Femur (tissue), 1 donor: ENCODE measurements at regions not wholly inside any gene's neighbourhood (a gene's known extent, or its start where the extent isn't known, plus 50 kb on each side); places are given as distances from the start of the nearest gene placed in this dataset.

Experiments used
- DNase-seq: peaks from one replicate; pipeline ENCODE4 v3.0.0-alpha.2; 2017

GRCh38 chr3:106575029-106575428 lies 706.2 kb upstream of the CBLB start:
- no peak for DNase-seq

- DNase-seq: no peak
These were observed 708.4 kb upstream of the CBLB start for GRCh38 chr3:106577241-106577640.

GRCh38 chr3:106578911-106579310 lies 710.1 kb upstream of the CBLB start:
- DNase-seq: no peak

- DNase-seq: no peak
These were observed 713.3 kb upstream of the CBLB start for GRCh38 chr3:106582151-106582550.

- no peak for DNase-seq
These were observed 718.7 kb upstream of the CBLB start for GRCh38 chr3:106587551-106587950.

- DNase-seq: no peak
These were observed 719.9 kb upstream of the CBLB start for GRCh38 chr3:106588739-106589138.

GRCh38 chr3:106589311-106589942 lies 720.6 kb upstream of the CBLB start:
- DNase-seq: no peak

- no peak for DNase-seq
These were observed 721.4 kb upstream of the CBLB start for GRCh38 chr3:106590216-106590615.

- DNase-seq: no peak
These were observed 724.6 kb upstream of the CBLB start for GRCh38 chr3:106593381-106593780.

- peak; percentile 89 for DNase-seq
These were observed 741.0 kb upstream of the CBLB start for GRCh38 chr3:106609666-106610301.

- no peak for DNase-seq
These were observed 741.6 kb upstream of the CBLB start for GRCh38 chr3:106610362-106610959.

GRCh38 chr3:106611116-106611515 lies 742.3 kb upstream of the CBLB start:
- DNase-seq: no peak

GRCh38 chr3:106611841-106612240 lies 743.0 kb upstream of the CBLB start:
- DNase-seq: no peak

- no peak for DNase-seq
These were observed 747.7 kb upstream of the CBLB start for GRCh38 chr3:106616556-106616955.

- DNase-seq: no peak
These were observed 748.5 kb upstream of the CBLB start for GRCh38 chr3:106617276-106617675.

- no peak for DNase-seq
These were observed 751.8 kb upstream of the CBLB start for GRCh38 chr3:106620646-106621045.

GRCh38 chr3:106624154-106624553 lies 753.1 kb upstream of the CCDC54 start:
- DNase-seq: no peak

- DNase-seq: no peak
These were observed 748.8 kb upstream of the CCDC54 start for GRCh38 chr3:106628407-106628806.

- DNase-seq: no peak
These were observed 747.9 kb upstream of the CCDC54 start for GRCh38 chr3:106629215-106629832.

- no peak for DNase-seq
These were observed 745.7 kb upstream of the CCDC54 start for GRCh38 chr3:106631373-106632108.

- no peak for DNase-seq
These were observed 742.0 kb upstream of the CCDC54 start for GRCh38 chr3:106635271-106635670.

GRCh38 chr3:106635826-106636225 lies 741.4 kb upstream of the CCDC54 start:
- no peak for DNase-seq

GRCh38 chr3:106640353-106640752 lies 736.9 kb upstream of the CCDC54 start:
- DNase-seq: no peak
